SU-DHL-6 (cell line): ENCODE measurements at regions not wholly inside any gene's neighbourhood (a gene's known extent, or its start where the extent isn't known, plus 50 kb on each side); places are given as distances from the start of the nearest gene placed in this dataset.
"Not testable (repeated sequence)": the region's sequence is repeated elsewhere in the genome, so short reads cannot be mapped to it uniquely, and the experiment has no call there.

Source experiments
- H2AFZ ChIP-seq: fragments of 200-600 bp; sonication (generic); 2 replicates; pipeline ENCODE4 v1.6.1; 2014; ENCODE audit warnings: low read depth, mild to moderate bottlenecking, moderate library complexity, mixed read lengths, antibody characterized with exemption, low read length; ENCODE audit not compliant: severe bottlenecking
- H3F3A ChIP-seq: fragments of 200-600 bp; shearing (Covaris generic); 2 replicates; pipeline ENCODE4 v1.6.0; 2016; ENCODE audit warnings: antibody characterized with exemption, mild to moderate bottlenecking; ENCODE audit not compliant: insufficient read depth
- H3K27ac ChIP-seq: fragments of 200-600 bp; sonication (generic); 2 replicates; pipeline ENCODE4 v1.5.1; 2016; ENCODE audit warnings: low read depth, mild to moderate bottlenecking, low read length, moderate library complexity, mixed read lengths
- H3K27me3 ChIP-seq: fragments of 200-600 bp; sonication (generic), shearing (Covaris generic); 2 replicates; pipeline ENCODE4 v1.6.0; 2014; ENCODE audit warnings: mild to moderate bottlenecking, low read length
- H3K36me3 ChIP-seq: fragments of 200-600 bp; sonication (generic); 2 replicates; pipeline ENCODE4 v1.6.1; 2014; ENCODE audit warnings: mild to moderate bottlenecking, low read length, mixed read lengths
- H3K4me2 ChIP-seq: fragments of 300-600, 200-600 bp; shearing (Covaris generic), sonication (generic); 2 replicates; pipeline ENCODE4 v1.6.0; 2014; ENCODE audit warnings: low read length, low read depth, mild to moderate bottlenecking; ENCODE audit not compliant: poor library complexity, severe bottlenecking
- H3K4me3 ChIP-seq: fragments of 200-600 bp; sonication (generic); 2 replicates; pipeline ENCODE4 v1.5.1; 2014; ENCODE audit warnings: antibody characterized with exemption, low read length, mild to moderate bottlenecking, mixed read lengths; ENCODE audit not compliant: insufficient read depth, poor library complexity, severe bottlenecking
- H3K79me2 ChIP-seq: fragments of 200-600 bp; sonication (generic); 2 replicates; pipeline ENCODE4 v1.6.1; 2014; ENCODE audit warnings: mild to moderate bottlenecking, low read length, moderate library complexity; ENCODE audit not compliant: insufficient read depth
- H3K9ac ChIP-seq: fragments of 200-600 bp; sonication (generic); 2 replicates; pipeline ENCODE4 v1.7.0; 2014; ENCODE audit warnings: mild to moderate bottlenecking, low read length
- H3K9me2 ChIP-seq: fragments of 200-600 bp; sonication (generic); replicated peaks from 2 replicates; pipeline ENCODE4 v1.6.1; 2014; ENCODE audit warnings: low read length; ENCODE audit not compliant: insufficient read depth
- H3K9me3 ChIP-seq: fragments of 200-600 bp; sonication (generic); 2 replicates; pipeline ENCODE4 v1.6.1; 2014; ENCODE audit warnings: low read length, mixed read lengths; ENCODE audit not compliant: insufficient read depth
- H4K20me1 ChIP-seq: fragments of 200-600 bp; sonication (generic); 2 replicates; pipeline ENCODE4 v1.6.1; 2014; ENCODE audit warnings: low read depth, mild to moderate bottlenecking, antibody characterized with exemption, low read length, moderate library complexity, mixed read lengths
- EZH2phosphoT487 ChIP-seq: fragments of 200-600 bp; sonication (generic), shearing (Covaris generic); conservative IDR thresholded peaks from 2 replicates; pipeline ENCODE4 v1.6.1; 2018; ENCODE audit warnings: mild to moderate bottlenecking, antibody characterized with exemption, low read length, moderate library complexity, mixed read lengths
- TF ChIP-seq, protein P1 (sequence below): fragments of 200-600 bp; sonication (generic); IDR thresholded peaks from one replicate; pipeline ENCODE4 v1.5.1; 2017; ENCODE audit warnings: antibody characterized with exemption, mild to moderate bottlenecking, low read length, moderate library complexity; ENCODE audit not compliant: insufficient read depth, poor library complexity, severe bottlenecking

DNA sequence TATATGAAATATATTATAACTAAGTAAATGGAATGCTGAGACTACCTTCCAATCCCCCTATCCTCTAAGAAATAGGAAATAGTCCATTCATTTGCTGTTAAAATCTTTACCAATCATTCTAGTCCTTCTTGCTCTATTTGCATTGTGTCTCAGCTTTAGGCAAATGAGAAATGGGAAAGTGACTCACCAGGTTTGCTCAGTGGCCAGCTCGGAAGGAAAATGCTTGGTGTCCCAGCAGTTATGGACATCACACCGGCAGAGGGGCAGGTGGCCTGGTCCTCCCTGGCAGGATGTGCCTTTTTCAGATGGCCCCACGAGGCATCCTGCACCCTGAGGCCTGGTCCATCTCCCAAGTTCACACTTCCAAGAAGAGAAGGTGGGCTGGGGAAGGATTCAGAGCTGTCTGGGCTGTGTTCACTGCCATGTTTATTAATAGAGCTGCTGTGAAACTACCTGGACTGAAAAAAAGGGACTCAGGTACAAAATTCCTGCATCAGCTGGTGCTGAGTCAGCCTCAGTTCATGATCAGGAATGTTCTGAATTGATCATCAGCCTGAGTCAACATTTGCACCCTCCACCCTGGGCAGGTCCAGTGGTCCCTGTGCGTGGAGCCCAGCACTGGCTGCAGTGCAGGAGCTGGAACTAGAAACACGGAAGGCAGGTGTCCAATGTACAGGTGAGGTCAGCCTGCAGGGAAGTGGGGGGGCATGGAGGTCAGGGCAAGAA, 60.1 kb upstream of the ARL4C start:
- no peaks in the 10 kb centered on the region for H3K79me2 ChIP-seq
- no peaks in the 10 kb centered on the region for H3K9me3 ChIP-seq
- no peak overlapping the region for H2AFZ ChIP-seq
- H3F3A ChIP-seq = no peaks in the 10 kb centered on the region
- H3K36me3 ChIP-seq = no peaks in the 10 kb centered on the region
- no peak overlapping the region for H3K4me2 ChIP-seq
- no peaks in the 10 kb centered on the region for H3K27me3 ChIP-seq
- TF ChIP-seq, protein P1, sequence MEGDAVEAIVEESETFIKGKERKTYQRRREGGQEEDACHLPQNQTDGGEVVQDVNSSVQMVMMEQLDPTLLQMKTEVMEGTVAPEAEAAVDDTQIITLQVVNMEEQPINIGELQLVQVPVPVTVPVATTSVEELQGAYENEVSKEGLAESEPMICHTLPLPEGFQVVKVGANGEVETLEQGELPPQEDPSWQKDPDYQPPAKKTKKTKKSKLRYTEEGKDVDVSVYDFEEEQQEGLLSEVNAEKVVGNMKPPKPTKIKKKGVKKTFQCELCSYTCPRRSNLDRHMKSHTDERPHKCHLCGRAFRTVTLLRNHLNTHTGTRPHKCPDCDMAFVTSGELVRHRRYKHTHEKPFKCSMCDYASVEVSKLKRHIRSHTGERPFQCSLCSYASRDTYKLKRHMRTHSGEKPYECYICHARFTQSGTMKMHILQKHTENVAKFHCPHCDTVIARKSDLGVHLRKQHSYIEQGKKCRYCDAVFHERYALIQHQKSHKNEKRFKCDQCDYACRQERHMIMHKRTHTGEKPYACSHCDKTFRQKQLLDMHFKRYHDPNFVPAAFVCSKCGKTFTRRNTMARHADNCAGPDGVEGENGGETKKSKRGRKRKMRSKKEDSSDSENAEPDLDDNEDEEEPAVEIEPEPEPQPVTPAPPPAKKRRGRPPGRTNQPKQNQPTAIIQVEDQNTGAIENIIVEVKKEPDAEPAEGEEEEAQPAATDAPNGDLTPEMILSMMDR = no peak
- TF ChIP-seq EZH2phosphoT487 = no peak
- H3K4me3 ChIP-seq = no peak overlapping the region
- no peaks in the 10 kb centered on the region for H4K20me1 ChIP-seq
- no peaks in the 10 kb centered on the region for H3K9me2 ChIP-seq
- H3K9ac ChIP-seq = no peak overlapping the region
- H3K27ac ChIP-seq = no peak overlapping the region

DNA sequence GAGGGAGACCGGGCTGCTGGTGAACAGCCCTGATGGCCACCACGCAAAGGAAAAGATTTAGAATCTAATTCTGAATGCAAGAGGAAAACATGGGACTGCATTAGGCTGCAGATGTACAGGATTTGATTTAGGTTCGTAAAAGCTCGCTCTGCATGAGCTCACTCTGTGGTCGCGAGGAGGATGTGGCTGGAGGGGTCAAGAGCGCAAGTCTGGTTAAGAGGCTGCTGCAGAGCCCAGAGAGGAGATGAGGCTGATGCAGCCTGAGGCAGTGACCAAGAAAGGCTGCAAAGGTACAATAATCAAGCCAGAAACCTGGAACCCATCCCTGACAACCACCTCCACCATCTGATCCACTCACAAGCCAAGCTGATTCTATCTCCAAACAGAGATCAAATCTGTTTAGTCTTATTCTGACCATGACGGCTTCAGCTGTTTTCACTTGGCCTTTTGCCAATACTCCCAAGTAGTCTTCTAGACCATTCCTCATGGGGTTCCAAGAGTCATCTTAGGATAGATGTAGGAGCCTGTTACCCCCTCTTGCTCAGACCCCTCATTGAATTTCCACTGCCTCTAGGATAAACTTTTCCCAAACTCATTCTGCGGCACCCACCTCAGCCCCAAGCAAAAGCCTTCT, 58.9 kb upstream of the ARL4C start:
- Histone ChIP-seq H3K36me3 (no peaks in the 10 kb centered on the region), H2AFZ (no peak overlapping the region), H3K9me2 (no peaks in the 10 kb centered on the region), H3K9ac (no peak overlapping the region), H3K27ac (no peak overlapping the region), H3K4me3 (no peak overlapping the region), H4K20me1 (no peaks in the 10 kb centered on the region), H3F3A (no peaks in the 10 kb centered on the region), H3K4me2 (no peak overlapping the region), H3K27me3 (no peaks in the 10 kb centered on the region), H3K79me2 (no peaks in the 10 kb centered on the region), H3K9me3 (no peaks in the 10 kb centered on the region)
- no peak for TF ChIP-seq EZH2phosphoT487
- TF ChIP-seq, protein P1 = no peak

DNA sequence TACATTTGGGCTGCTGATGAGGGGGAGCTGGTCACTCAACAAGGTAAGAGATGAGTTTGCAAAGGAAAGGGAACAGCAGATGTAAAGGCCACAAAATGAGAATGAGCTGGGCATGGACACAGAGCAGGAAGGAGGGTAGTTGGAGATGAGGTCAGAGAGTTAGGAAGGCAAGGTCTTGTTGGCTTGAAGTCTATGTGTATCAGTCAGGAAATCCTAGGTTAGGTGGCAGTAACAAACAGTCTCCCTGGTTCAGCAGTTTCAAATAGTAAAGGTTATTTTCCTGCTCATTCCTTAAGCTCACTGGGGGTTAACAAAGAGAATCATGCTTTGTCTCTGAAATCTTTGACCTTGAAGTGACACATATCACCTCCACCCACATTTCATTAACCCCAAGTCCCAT, 58.3 kb upstream of the ARL4C start:
- TF ChIP-seq, protein P1 = no peak
- no peak for TF ChIP-seq EZH2phosphoT487
- Histone ChIP-seq H3K9ac (no peak overlapping the region), H3F3A (no peaks in the 10 kb centered on the region), H3K9me2 (no peaks in the 10 kb centered on the region), H3K36me3 (no peaks in the 10 kb centered on the region), H4K20me1 (no peaks in the 10 kb centered on the region), H3K79me2 (no peaks in the 10 kb centered on the region), H3K9me3 (no peaks in the 10 kb centered on the region), H3K4me3 (no peak overlapping the region), H3K4me2 (no peak overlapping the region), H2AFZ (no peak overlapping the region), H3K27ac (no peak overlapping the region), H3K27me3 (no peaks in the 10 kb centered on the region)

DNA sequence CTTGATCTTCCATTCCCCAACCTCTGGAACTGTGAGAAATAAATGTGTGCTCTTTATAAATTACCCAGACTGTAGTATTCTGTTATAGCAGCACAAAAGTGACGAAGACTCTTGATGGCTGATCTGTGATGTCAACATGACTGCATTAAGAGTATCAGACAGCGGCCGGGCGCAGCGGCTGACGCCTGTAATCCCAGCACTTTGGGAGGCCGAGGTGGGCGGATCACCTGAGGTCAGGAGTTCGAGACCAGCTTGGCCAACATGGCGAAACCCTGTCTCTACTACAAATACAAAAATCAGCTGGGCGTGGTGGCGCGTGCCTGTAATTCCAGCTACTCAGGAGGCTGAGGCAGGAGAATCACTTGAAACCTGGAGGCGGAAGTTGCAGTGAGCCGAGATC, 56.3 kb upstream of the ARL4C start:
- not testable (repeated sequence) for H3K27me3 ChIP-seq, H3K27ac ChIP-seq, H4K20me1 ChIP-seq, H3K4me2 ChIP-seq, H3K9ac ChIP-seq, H3K4me3 ChIP-seq, H3K36me3 ChIP-seq, H2AFZ ChIP-seq, H3K9me2 ChIP-seq, H3K9me3 ChIP-seq, H3K79me2 ChIP-seq, H3F3A ChIP-seq
